Activated CD8-positive, alpha-beta T cell treated with anti-CD3 and anti-CD28 coated beads for 36 hours (primary cell): ENCODE measurements at regions not wholly inside any gene's neighbourhood (a gene's known extent, or its start where the extent isn't known, plus 50 kb on each side); places are given as distances from the start of the nearest gene placed in this dataset.
"Not testable (repeated sequence)": the region's sequence is repeated elsewhere in the genome, so short reads cannot be mapped to it uniquely, and the experiment has no call there.

Experiments used
- ATAC-seq: fragments of 200-7000 bp; cut with Tn5 transposase; one replicate; pipeline ENCODE4 v1.10.0; 2021; ENCODE audit warnings: mild to moderate bottlenecking, moderate library complexity
- CTCF ChIA-PET: fragments of 350-600 bp; sonication (Branson Sonifier 250); formaldehyde crosslinking; loops from one replicate; lab custom pipeline; 2021; ENCODE audit warnings: antibody characterized with exemption; lab: Charles Lee
- POLR2A ChIA-PET: fragments of 350-600 bp; sonication (Branson Sonifier 250); formaldehyde crosslinking; loops from one replicate; lab custom pipeline; 2021; ENCODE audit warnings: antibody characterized with exemption; lab: Charles Lee
- DNase-seq: peaks from one replicate; pipeline ENCODE4 v3.0.0-alpha.2; 2020
- H3K27ac Mint-ChIP-seq: one replicate; pipeline ENCODE4 v1.8.0; 2021; ENCODE audit warnings: mild to moderate bottlenecking, mixed read lengths
- H3K27me3 Mint-ChIP-seq: one replicate; pipeline ENCODE4 v1.8.0; 2021; ENCODE audit warnings: mixed read lengths
- H3K36me3 Mint-ChIP-seq: one replicate; pipeline ENCODE4 v1.8.0; 2021; ENCODE audit warnings: low read depth, mixed read lengths
- H3K4me1 Mint-ChIP-seq: one replicate; pipeline ENCODE4 v1.8.0; 2021; ENCODE audit warnings: low read depth, mixed read lengths
- H3K4me3 Mint-ChIP-seq: one replicate; pipeline ENCODE4 v1.8.0; 2021; ENCODE audit warnings: mild to moderate bottlenecking, moderate library complexity, mixed read lengths
- H3K9me3 Mint-ChIP-seq: one replicate; pipeline ENCODE4 v1.8.0; 2021; ENCODE audit warnings: mixed read lengths
- CTCF ChIP-seq: fragments of 200-600 bp; IDR thresholded peaks from one replicate; pipeline ENCODE4 v1.8.0; 2022; ENCODE audit warnings: antibody characterized with exemption, mild to moderate bottlenecking
- intact Hi-C: fragments of 100-400 bp; cut with micrococcal nuclease; formaldehyde crosslinking; loops from one replicate; pipeline ENCODE4 v1.10.0; 2022

GRCh38 chrX:85544609-85545008 lies 165.1 kb upstream of the POF1B start:
- POLR2A ChIA-PET = no interaction called here
- TF ChIP-seq CTCF = peak; percentile 42

GRCh38 chrX:85543866-85544265 lies 164.4 kb upstream of the POF1B start:
- ChIA-PET POLR2A (no interaction called here), CTCF (no interaction called here)
- no peak for ATAC-seq
- no peak for DNase-seq
- no peak overlapping the region for H3K4me3 Mint-ChIP-seq
- TF ChIP-seq CTCF = no peak
- H3K27ac Mint-ChIP-seq = no peak overlapping the region
- no peaks in the 10 kb centered on the region for H3K9me3 Mint-ChIP-seq
- intact Hi-C loops = loop anchor here (10.0 kb wide), 1 partner anchor 429 kb away; no protein-coding TSS in a partner anchor
- H3K4me1 Mint-ChIP-seq = no peaks in the 10 kb centered on the region
- no peaks in the 10 kb centered on the region for H3K36me3 Mint-ChIP-seq
- no peaks in the 10 kb centered on the region for H3K27me3 Mint-ChIP-seq

More at GRCh38 chrX:85544609-85545008, 165.1 kb upstream of the POF1B start:
- no peaks in the 10 kb centered on the region for H3K9me3 Mint-ChIP-seq
- DNase-seq = no peak
- H3K36me3 Mint-ChIP-seq = no peaks in the 10 kb centered on the region
- no peak overlapping the region for H3K27ac Mint-ChIP-seq
- no peaks in the 10 kb centered on the region for H3K27me3 Mint-ChIP-seq
- H3K4me3 Mint-ChIP-seq = no peak overlapping the region
- intact Hi-C loops = loop anchor here (10.0 kb wide), 1 partner anchor 430 kb away; no protein-coding TSS in a partner anchor
- ATAC-seq = no peak
- no peaks in the 10 kb centered on the region for H3K4me1 Mint-ChIP-seq
- CTCF ChIA-PET = no interaction called here

- H3K9me3 Mint-ChIP-seq, H3K27ac Mint-ChIP-seq, POLR2A ChIA-PET, DNase-seq, H3K4me1 Mint-ChIP-seq, ATAC-seq, H3K27me3 Mint-ChIP-seq, H3K4me3 Mint-ChIP-seq, intact Hi-C loops, H3K36me3 Mint-ChIP-seq: not testable (repeated sequence)
- CTCF ChIA-PET = interaction anchor here (0.6 kb wide), 1 partner anchor 17 kb away, joined by 3 read pairs; no protein-coding TSS in a partner anchor
Measured at GRCh38 chrX:85529141-85529540, 149.7 kb upstream of the POF1B start.

- ChIA-PET CTCF (no interaction called here), POLR2A (no interaction called here)
- Mint-ChIP-seq H3K27me3 (no peaks in the 10 kb centered on the region), H3K36me3 (no peaks in the 10 kb centered on the region), H3K9me3 (no peaks in the 10 kb centered on the region), H3K4me1 (no peaks in the 10 kb centered on the region), H3K4me3 (no peak overlapping the region), H3K27ac (no peak overlapping the region)
- intact Hi-C loops = no loop called here
- no peak for DNase-seq
- no peak for TF ChIP-seq CTCF
- ATAC-seq = no peak
Measured at GRCh38 chrX:85517994-85518718, 138.7 kb upstream of the POF1B start.

- Mint-ChIP-seq H3K4me3 (no peak overlapping the region), H3K9me3 (no peaks in the 10 kb centered on the region)
- POLR2A ChIA-PET = no interaction called here
Measured at GRCh38 chrX:85516131-85516530, 136.7 kb upstream of the POF1B start.

More at GRCh38 chrX:85516131-85516530, 136.7 kb upstream of the POF1B start:
- intact Hi-C loops = no loop called here
- Mint-ChIP-seq H3K27me3 (no peaks in the 10 kb centered on the region), H3K36me3 (no peaks in the 10 kb centered on the region), H3K4me1 (no peaks in the 10 kb centered on the region), H3K27ac (no peak overlapping the region)
- DNase-seq = no peak
- no peak for TF ChIP-seq CTCF
- CTCF ChIA-PET = no interaction called here
- ATAC-seq = no peak
